Adrenal gland (tissue), 9 donors: ENCODE measurements at regions not wholly inside any gene's neighbourhood (a gene's known extent, or its start where the extent isn't known, plus 50 kb on each side); places are given as distances from the start of the nearest gene placed in this dataset.
"Not testable (repeated sequence)": the region's sequence is repeated elsewhere in the genome, so short reads cannot be mapped to it uniquely, and the experiment has no call there.

Experiments
- DNase-seq, 7 donors: peaks; one replicate each; pipeline ENCODE4 v3.0.0-alpha.2; 2019 to 2020
- H3K27ac ChIP-seq, 5 donors: fragments of 200-600 bp; sonication (generic) in 4 of 5; 1 replicate in 3 of 5; 2 replicates in 2 of 5; pipeline versions ENCODE4 v1.5.1 to v1.8.0; 2016 to 2020; ENCODE audit warnings: mild to moderate bottlenecking in 1 of 5
- H3K27me3 ChIP-seq: fragments of 200-600 bp; 2 replicates; pipeline ENCODE4 v1.8.0; 2021
- H3K36me3 ChIP-seq, 2 donors: fragments of 200-600 bp; replicated peaks in 1 of 2; 1 replicate in 1 of 2; 2 replicates in 1 of 2; pipeline versions ENCODE4 v1.5.1 to v1.8.0; 2018 to 2022
- H3K4me1 ChIP-seq, 2 donors: fragments of 200-600 bp; replicated peaks in 1 of 2; 1 replicate in 1 of 2; 2 replicates in 1 of 2; pipeline versions ENCODE4 v1.5.1 to v1.8.0; 2018 to 2021
- H3K4me3 ChIP-seq, 4 donors: fragments of 200-600 bp; sonication (generic) in 3 of 4; one replicate each; pipeline ENCODE4 v1.5.1; 2016 to 2018
- H3K9me3 ChIP-seq, 3 donors: fragments of 200-600 bp; sonication (generic) in 1 of 3; replicated peaks in 1 of 3; 1 replicate in 2 of 3; 2 replicates in 1 of 3; pipeline versions ENCODE4 v1.5.1 to v1.8.0; 2016 to 2021
- POLR2A ChIP-seq, 2 donors: fragments of 450-650 bp; IDR thresholded peaks; one replicate each; pipeline ENCODE4 v1.6.1; 2017; ENCODE audit warnings: antibody characterized with exemption in 2 of 2, mild to moderate bottlenecking in 2 of 2, moderate library complexity in 1 of 2
- WGBS, 4 donors: extraction: QIAGEN DNeasy Blood & Tissue Kit in 2 of 4; methylation state at CpG; one replicate each; pipeline versions ENCODE4 v1.1.5 to v1.1.7; 2013 to 2017; 5-methylcytosine and 5-hydroxymethylcytosine counted together
- intact Hi-C, 2 donors: fragments of 100-400 bp; cut with DNase I; formaldehyde crosslinking; loops; one replicate each; pipeline versions ENCODE4 v1.14.1 to v1.15.0; 2022 to 2023
- TF ChIP-seq, protein P1 (sequence below), 6 experiments: fragments of 450-650 bp in 4 of 6; fragments of 200-600 bp in 2 of 6; sonication (generic) in 1 of 6; IDR thresholded peaks; 1 replicate in 5 of 6; 2 replicates in 1 of 6; pipeline versions ENCODE4 v1.5.1 to v1.8.0; 2016 to 2021; ENCODE audit warnings: antibody characterized with exemption in 6 of 6, mild to moderate bottlenecking in 2 of 6, moderate library complexity in 1 of 6
- donor health status: healthy with polysubstance abuse.
- donor health status: Bipolar disorder and iron deficiency.
- donor health status: DM: yes; HTN: yes; CAD: no.
- donor health status: DM: no; HTN: no; CAD: no.
- donor health status: DM: no; HTN: no; CAD: no.

DNA sequence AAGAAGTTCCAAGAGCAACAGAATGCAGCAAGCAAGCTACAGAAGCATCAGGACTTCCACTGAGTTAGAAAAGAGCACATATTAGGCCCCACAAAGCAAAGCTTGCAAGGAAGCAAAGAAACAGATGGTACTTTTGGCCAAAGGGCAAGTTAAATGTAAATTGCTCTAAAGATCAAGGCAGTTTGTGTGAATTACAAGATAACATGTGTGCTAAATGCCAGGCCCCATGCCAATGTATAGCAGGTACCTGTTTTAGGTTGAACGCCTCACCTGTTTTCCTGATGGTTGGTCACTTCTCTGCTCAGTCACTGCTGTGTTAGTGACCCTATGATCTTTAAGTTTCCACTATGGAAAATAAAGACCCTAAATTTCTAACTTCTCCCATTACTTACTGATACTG is 606.5 kb upstream of the GYPC start:
- Histone ChIP-seq H3K4me1 (no peaks in the 10 kb centered on the region), H3K27ac (no peak overlapping the region), H3K4me3 (no peak overlapping the region), H3K27me3 (no peaks in the 10 kb centered on the region), H3K9me3 (peaks cover 0 to 4% (median 0%) of the 10 kb centered on the region in 3 donors), H3K36me3 (no peaks in the 10 kb centered on the region)
- no peak for TF ChIP-seq POLR2A (IDR thresholded peaks at IDR 0.05)
- TF ChIP-seq, protein P1, sequence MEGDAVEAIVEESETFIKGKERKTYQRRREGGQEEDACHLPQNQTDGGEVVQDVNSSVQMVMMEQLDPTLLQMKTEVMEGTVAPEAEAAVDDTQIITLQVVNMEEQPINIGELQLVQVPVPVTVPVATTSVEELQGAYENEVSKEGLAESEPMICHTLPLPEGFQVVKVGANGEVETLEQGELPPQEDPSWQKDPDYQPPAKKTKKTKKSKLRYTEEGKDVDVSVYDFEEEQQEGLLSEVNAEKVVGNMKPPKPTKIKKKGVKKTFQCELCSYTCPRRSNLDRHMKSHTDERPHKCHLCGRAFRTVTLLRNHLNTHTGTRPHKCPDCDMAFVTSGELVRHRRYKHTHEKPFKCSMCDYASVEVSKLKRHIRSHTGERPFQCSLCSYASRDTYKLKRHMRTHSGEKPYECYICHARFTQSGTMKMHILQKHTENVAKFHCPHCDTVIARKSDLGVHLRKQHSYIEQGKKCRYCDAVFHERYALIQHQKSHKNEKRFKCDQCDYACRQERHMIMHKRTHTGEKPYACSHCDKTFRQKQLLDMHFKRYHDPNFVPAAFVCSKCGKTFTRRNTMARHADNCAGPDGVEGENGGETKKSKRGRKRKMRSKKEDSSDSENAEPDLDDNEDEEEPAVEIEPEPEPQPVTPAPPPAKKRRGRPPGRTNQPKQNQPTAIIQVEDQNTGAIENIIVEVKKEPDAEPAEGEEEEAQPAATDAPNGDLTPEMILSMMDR (IDR thresholded peaks at IDR 0.05) = no peak
- no peak for DNase-seq
- intact Hi-C loops = no loop called here
- WGBS, 4 donors = 67 to 81% (median 73%) methylated on average over 1 of the region's 1 CpG

DNA sequence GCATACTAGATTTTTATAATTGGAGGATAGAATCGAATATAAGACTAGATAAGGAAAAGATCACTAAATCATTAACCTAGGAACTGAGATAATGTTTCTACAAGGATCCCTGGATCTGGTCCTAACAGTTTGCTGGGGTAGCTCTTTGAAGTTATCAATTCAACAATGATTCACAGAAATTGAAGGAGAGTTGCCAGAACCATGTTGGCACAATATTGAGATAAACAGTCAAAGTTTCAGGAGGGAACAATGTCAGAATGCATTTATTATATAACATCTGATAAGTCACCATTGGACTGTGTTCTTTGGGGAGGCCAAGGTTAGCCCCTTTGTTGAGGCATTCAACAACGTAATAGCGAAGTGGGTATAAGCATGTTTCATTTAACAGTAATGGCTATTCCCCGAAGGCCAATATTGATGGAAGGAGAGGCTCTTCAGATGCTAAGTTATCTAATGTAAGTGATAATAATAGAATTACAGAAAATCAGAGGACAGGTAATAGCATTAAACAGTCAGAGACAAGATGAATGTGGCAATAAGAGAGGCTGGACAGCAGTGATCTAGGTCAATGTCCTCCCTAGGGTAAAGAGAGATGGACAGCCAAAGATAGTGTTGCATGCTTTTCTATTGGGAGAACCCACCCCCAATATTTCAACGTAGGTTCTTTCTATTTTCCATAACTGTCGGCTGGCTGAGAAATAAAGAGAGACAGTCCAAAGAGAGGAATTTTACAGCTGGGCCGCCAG is 604.8 kb upstream of the GYPC start:
- no peaks in the 10 kb centered on the region for H3K4me1 ChIP-seq
- intact Hi-C loops = no loop called here
- H3K27me3 ChIP-seq = no peaks in the 10 kb centered on the region
- H3K4me3 ChIP-seq = no peak overlapping the region
- TF ChIP-seq, protein P1 (IDR thresholded peaks at IDR 0.05) = no peak
- TF ChIP-seq POLR2A (IDR thresholded peaks at IDR 0.05) = no peak
- no peak for DNase-seq
- H3K36me3 ChIP-seq = no peaks in the 10 kb centered on the region
- H3K9me3 ChIP-seq = peaks cover 0 to 4% (median 0%) of the 10 kb centered on the region in 3 donors
- no peak overlapping the region for H3K27ac ChIP-seq
- WGBS, 4 donors = 71 to 82% (median 80%) methylated on average over 7 of the region's 7 CpGs

DNA sequence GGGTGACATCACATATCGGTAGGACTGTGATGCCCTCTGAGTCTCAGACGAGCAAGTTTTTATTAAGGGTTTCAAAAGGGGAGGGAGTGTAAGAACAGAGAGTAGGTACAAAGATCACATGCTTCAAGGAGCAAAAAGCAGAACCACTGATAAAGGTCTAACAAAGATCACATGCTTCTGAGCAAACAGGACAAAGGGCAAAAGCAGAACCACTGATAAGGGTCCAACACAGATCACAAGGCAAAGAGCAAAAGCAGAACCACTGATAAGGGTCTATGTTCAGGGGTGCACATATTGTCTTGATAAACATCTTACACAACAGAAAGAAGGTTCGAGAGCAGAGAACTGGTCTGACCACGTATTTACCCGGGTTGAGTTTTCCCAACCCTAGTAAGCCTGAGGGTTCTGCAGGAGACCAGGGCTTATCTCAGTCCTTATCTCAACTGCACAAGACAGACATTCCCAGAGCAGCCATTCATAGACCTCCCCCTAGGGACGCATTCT is 604.2 kb upstream of the GYPC start:
- H3K4me3 ChIP-seq, H3K36me3 ChIP-seq, H3K27ac ChIP-seq, H3K9me3 ChIP-seq, intact Hi-C loops, H3K27me3 ChIP-seq, DNase-seq, H3K4me1 ChIP-seq: not testable (repeated sequence)
- 83 to 94% (median 89%) methylated on average over 6 of the region's 6 CpGs for WGBS, 4 donors

DNA sequence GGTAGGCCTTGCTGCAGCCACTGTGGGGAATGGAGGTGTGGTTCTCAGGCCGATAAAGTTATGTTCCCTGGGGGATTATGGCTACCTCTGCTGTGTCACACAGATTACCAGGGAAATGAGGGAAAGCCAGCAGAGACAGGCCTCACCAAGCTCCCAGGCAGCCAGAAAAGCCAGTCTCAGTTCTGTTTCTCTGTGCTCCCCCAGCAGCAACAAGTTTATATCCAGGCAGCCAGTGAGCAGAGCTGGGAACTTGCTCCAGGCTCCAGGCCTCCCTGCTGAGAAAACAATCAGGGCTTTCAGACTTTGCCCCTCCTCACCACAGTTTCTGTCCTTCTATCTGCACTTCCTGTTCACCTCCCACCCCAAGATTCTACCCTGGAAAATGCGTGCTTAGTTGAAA is 596.6 kb upstream of the GYPC start:
- Histone ChIP-seq H3K36me3 (no peaks in the 10 kb centered on the region), H3K4me1 (no peaks in the 10 kb centered on the region), H3K27me3 (no peaks in the 10 kb centered on the region), H3K27ac (no peak overlapping the region), H3K9me3 (no peaks in the 10 kb centered on the region), H3K4me3 (no peak overlapping the region)
- intact Hi-C loops = no loop called here
- TF ChIP-seq POLR2A (IDR thresholded peaks at IDR 0.05) = no peak
- TF ChIP-seq, protein P1 (IDR thresholded peaks at IDR 0.05) = no peak
- WGBS, 4 donors = 61 to 73% (median 71%) methylated on average over 2 of the region's 2 CpGs
- DNase-seq = no peak
